Common myeloid progenitor, CD34-positive (primary cell): ENCODE measurements at regions not wholly inside any gene's neighbourhood (a gene's known extent, or its start where the extent isn't known, plus 50 kb on each side); places are given as distances from the start of the nearest gene placed in this dataset.
"Not testable (repeated sequence)": the region's sequence is repeated elsewhere in the genome, so short reads cannot be mapped to it uniquely, and the experiment has no call there.

Experiments
- CTCF ChIA-PET: fragments of 350-600 bp; sonication (Branson Sonifier 250); formaldehyde crosslinking; loops from one replicate; lab custom pipeline; 2021; ENCODE audit warnings: antibody characterized with exemption; lab: Charles Lee
- POLR2A ChIA-PET: fragments of 350-600 bp; sonication (Branson Sonifier 250); formaldehyde crosslinking; loops from one replicate; lab custom pipeline; 2021; ENCODE audit warnings: antibody characterized with exemption; lab: Charles Lee
- DNase-seq, 3 donors: peaks; one replicate each; pipeline versions ENCODE4 v3.0.0 to v3.0.0-alpha.2; 2013
- H3K27ac ChIP-seq, 2 experiments: 1 replicate in 1 of 2; 2 replicates in 1 of 2; pipeline ENCODE4 v1.7.0; 2013; ENCODE audit warnings: inconsistent platforms in 2 of 2, low read length in 2 of 2, mild to moderate bottlenecking in 2 of 2, low read depth in 1 of 2, moderate library complexity in 1 of 2; ENCODE audit not compliant: severe bottlenecking in 2 of 2, insufficient read depth in 1 of 2, poor library complexity in 1 of 2
- H3K27me3 ChIP-seq, 5 experiments: replicated peaks in 2 of 5; 1 replicate in 3 of 5; 2 replicates in 2 of 5; pipeline versions ENCODE4 v1.6.1 to v1.7.0; 2013; ENCODE audit warnings: low read length in 4 of 5, mild to moderate bottlenecking in 2 of 5, moderate library complexity in 2 of 5, inconsistent platforms in 1 of 5; ENCODE audit not compliant: insufficient read depth in 5 of 5, control insufficient read depth in 4 of 5
- H3K36me3 ChIP-seq, 4 experiments: 1 replicate in 2 of 4; 2 replicates in 2 of 4; pipeline versions ENCODE4 v1.6.1 to v1.7.0; 2013; ENCODE audit warnings: low read length in 3 of 4, control low read depth in 1 of 4, mild to moderate bottlenecking in 1 of 4; ENCODE audit not compliant: control insufficient read depth in 4 of 4, insufficient read depth in 4 of 4
- H3K4me1 ChIP-seq, 4 experiments: 1 replicate in 3 of 4; 2 replicates in 1 of 4; pipeline versions ENCODE4 v1.6.1 to v1.7.1; 2013; ENCODE audit warnings: low read length in 3 of 4, mild to moderate bottlenecking in 3 of 4, control low read depth in 1 of 4, inconsistent platforms in 1 of 4, moderate library complexity in 1 of 4; ENCODE audit not compliant: control insufficient read depth in 4 of 4, insufficient read depth in 4 of 4; ENCODE audit errors: control extremely low read depth in 1 of 4
- H3K4me3 ChIP-seq, 7 experiments: 1 replicate in 4 of 7; 2 replicates in 3 of 7; pipeline versions ENCODE4 v1.5.1 to v1.7.0; 2013; ENCODE audit warnings: mild to moderate bottlenecking in 7 of 7, low read length in 6 of 7, moderate library complexity in 6 of 7, inconsistent platforms in 2 of 7, low read depth in 2 of 7, control low read depth in 1 of 7; ENCODE audit not compliant: insufficient read depth in 4 of 7, control insufficient read depth in 1 of 7; ENCODE audit errors: extremely low read depth in 1 of 7
- H3K9me3 ChIP-seq, 5 experiments: 1 replicate in 4 of 5; 2 replicates in 1 of 5; pipeline versions ENCODE4 v1.6.1 to v1.7.1; 2013; ENCODE audit warnings: low read length in 4 of 5, mild to moderate bottlenecking in 2 of 5, inconsistent platforms in 1 of 5, low read depth in 1 of 5, moderate library complexity in 1 of 5; ENCODE audit not compliant: control insufficient read depth in 4 of 5, insufficient read depth in 2 of 5; ENCODE audit errors: control extremely low read depth in 1 of 5
- WGBS: methylation state at CpG from one replicate; pipeline ENCODE4 v1.1.5; 2013; ENCODE audit not compliant: insufficient coverage; 5-methylcytosine and 5-hydroxymethylcytosine counted together

DNA sequence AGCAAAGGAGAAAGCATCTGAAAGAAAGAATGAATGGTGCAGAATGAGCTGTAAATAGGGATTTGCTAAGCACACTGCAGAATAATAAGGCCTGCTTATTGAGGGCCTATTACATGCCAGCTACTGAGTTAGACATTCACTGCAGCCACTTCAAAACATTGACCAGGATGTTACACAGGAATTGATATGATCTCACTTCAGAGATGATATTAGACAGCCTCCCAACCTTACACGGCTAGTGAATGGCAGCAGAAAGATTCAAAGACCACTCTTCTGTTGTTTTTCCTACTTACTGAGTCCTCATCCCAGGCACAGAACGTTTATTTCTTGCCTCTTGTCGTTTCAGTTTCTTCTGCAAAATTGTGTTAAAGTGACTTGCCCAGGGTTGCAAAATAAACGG, 1209.9 kb upstream of the WWC1 start:
- H3K4me3 ChIP-seq, result no peak overlapping the region
- CTCF ChIA-PET, result no interaction called here
- H3K27ac ChIP-seq, result no peak overlapping the region
- H3K36me3 ChIP-seq, result no peaks in the 10 kb centered on the region
- DNase-seq, result no peak
- POLR2A ChIA-PET, result no interaction called here
- WGBS, result 68% methylated on average over 4 of the region's 4 CpGs
- no peaks in the 10 kb centered on the region for H3K9me3 ChIP-seq
- H3K4me1 ChIP-seq, result no peaks in the 10 kb centered on the region
- H3K27me3 ChIP-seq, result no peaks in the 10 kb centered on the region

DNA sequence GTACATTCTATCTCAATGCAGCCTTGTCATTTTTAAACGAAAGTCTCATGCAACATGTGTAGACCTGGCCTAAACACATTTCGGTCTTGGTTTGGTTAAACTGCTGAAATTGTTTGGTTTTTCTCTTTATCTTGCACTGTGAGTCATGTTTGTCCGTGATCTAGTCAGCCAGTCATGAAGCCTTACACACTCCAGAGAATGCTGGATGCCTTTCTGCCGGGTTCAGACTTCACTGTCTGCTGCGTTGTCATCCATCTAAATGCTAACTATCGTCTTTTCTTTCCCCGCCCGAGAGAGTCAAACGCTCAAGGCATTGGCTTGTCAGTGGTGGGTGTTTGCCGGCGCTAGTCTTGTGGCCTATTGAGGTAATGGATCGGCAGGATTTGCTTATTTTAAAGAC, 1194.6 kb upstream of the WWC1 start:
- ChIA-PET CTCF (no interaction called here), POLR2A (no interaction called here)
- Histone ChIP-seq H3K9me3 (no peaks in the 10 kb centered on the region), H3K36me3 (no peaks in the 10 kb centered on the region), H3K4me1 (no peaks in the 10 kb centered on the region), H3K4me3 (no peak overlapping the region), H3K27me3 (no peaks in the 10 kb centered on the region), H3K27ac (no peak overlapping the region)
- no peak for DNase-seq
- 96% methylated on average over 8 of the region's 12 CpGs for WGBS

DNA sequence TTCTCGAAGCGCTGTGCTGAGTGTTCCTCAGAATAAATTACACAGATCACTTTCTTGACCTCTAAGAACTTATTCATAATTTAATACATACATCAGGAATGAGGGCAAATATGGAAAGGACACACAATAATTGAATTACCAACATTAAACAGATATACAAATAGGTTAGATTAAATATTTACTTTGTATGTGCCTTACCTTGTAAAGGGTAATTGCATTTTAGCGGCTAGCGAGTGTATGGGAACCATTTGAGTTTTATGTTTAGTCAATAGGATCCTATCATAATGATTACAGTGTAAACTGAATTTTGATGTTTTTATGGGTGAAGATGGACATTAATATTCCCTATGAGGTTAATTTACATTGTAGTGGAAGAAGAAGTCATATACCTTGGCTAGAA, 1187.1 kb upstream of the WWC1 start:
- ChIA-PET CTCF (no interaction called here), POLR2A (no interaction called here)
- H3K27ac ChIP-seq, result no peak overlapping the region
- H3K9me3 ChIP-seq, result no peaks in the 10 kb centered on the region
- no peak for DNase-seq
- H3K36me3 ChIP-seq, result no peaks in the 10 kb centered on the region
- WGBS, result 95% methylated on average over 2 of the region's 4 CpGs
- H3K4me3 ChIP-seq, result no peak overlapping the region
- H3K27me3 ChIP-seq, result no peaks in the 10 kb centered on the region
- no peaks in the 10 kb centered on the region for H3K4me1 ChIP-seq

DNA sequence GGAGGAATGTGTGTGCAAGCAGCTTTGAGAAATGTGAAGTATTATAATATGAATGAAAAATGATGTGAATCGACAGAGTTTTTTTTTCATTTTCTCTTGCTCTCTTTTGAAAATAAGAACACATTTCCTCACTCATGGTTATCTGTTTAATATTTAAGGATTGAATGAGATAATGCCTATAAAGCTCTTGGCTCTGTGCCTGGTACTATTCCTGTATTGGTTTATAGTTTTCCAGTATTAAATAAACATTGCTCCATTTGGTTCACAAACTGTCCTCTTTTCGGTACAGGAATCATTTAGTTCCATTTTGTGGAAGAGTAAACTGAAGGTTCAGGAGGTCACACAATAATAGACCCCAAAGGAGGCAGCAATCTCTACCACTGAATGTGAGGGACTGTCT, 1185.5 kb upstream of the WWC1 start:
- DNase-seq, result no peak
- Histone ChIP-seq H3K4me3 (no peak overlapping the region), H3K36me3 (no peaks in the 10 kb centered on the region), H3K27ac (no peak overlapping the region), H3K27me3 (no peaks in the 10 kb centered on the region), H3K4me1 (no peaks in the 10 kb centered on the region), H3K9me3 (no peaks in the 10 kb centered on the region)
- 100% methylated on average over 1 of the region's 2 CpGs for WGBS
- POLR2A ChIA-PET, result no interaction called here
- CTCF ChIA-PET, result no interaction called here

DNA sequence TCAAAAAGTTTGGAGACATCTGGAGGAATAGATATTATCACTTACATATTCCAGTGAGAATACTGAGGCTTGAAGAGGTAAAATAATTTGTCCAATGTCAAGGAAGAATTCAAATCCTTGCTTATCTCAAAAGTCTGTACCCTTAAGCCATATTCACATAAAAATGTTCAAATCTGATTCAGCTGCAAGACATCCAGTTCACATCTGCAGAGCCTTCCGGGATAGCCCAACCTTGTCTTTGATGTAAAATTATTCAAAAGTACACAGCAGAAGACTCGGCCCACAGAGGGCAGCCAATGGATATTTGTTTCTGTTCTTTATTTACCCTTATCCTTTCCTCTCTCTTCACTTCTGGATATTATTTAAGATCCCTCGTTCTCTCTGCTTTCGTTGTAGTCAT, 1183.8 kb upstream of the WWC1 start:
- H3K27me3 ChIP-seq, result no peaks in the 10 kb centered on the region
- no peak overlapping the region for H3K27ac ChIP-seq
- no peaks in the 10 kb centered on the region for H3K4me1 ChIP-seq
- CTCF ChIA-PET, result no interaction called here
- H3K4me3 ChIP-seq, result no peak overlapping the region
- H3K36me3 ChIP-seq, result no peaks in the 10 kb centered on the region
- no peaks in the 10 kb centered on the region for H3K9me3 ChIP-seq
- POLR2A ChIA-PET, result no interaction called here
- WGBS, result no CpG with 5 or more reads among the region's 4 CpGs
- DNase-seq, result no peak

DNA sequence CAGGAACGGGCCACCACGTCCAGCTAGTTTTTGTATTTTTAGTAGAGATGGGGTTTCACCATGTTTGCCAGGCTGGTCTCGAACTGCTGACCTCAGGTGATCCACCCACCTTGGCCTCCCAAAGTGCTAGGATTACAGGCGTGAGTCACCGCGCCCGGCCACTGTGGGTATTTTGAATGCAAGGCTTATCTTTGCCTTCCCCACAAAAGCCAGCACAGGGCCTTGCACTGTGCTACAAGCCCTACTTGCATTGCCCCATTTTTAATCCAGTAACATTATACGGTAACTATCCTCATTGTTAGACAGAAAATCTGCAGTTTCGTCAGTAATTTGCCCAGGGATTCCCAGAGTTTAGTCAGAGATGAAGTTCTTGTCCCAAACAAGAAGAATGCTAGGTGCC, 1183.2 kb upstream of the WWC1 start:
- H3K27me3 ChIP-seq, H3K4me3 ChIP-seq, H3K9me3 ChIP-seq, CTCF ChIA-PET, H3K36me3 ChIP-seq, DNase-seq, H3K4me1 ChIP-seq, POLR2A ChIA-PET, H3K27ac ChIP-seq: not testable (repeated sequence)
- WGBS, result 94% methylated on average over 8 of the region's 9 CpGs

DNA sequence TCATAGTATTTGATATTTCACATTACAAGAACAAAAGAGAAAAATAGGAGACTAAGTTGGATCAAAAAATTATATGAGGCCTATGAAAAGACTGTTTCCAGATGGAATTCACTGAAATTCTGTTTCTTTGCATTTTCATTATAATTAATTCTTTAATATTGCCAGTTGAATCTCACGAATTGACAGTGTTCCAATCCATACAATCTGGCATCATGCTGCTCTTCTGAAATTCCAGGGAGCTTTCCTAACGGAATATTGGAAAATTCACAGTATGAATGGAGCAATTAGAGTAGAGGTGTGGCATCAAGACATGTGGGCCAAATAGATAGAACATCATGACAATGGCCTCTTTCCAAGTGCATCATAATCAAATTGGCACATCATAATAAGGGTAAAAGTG, 1178.9 kb upstream of the WWC1 start:
- CTCF ChIA-PET, result interaction anchor here (1.1 kb wide), 1 partner anchor 11 kb away, joined by 3 read pairs; no protein-coding TSS in a partner anchor
- Histone ChIP-seq H3K36me3 (no peaks in the 10 kb centered on the region), H3K27me3 (no peaks in the 10 kb centered on the region), H3K4me3 (no peak overlapping the region), H3K27ac (no peak overlapping the region), H3K4me1 (no peaks in the 10 kb centered on the region), H3K9me3 (no peaks in the 10 kb centered on the region)
- no peak for DNase-seq
- WGBS, result 86% methylated on average over 1 of the region's 2 CpGs
- POLR2A ChIA-PET, result no interaction called here
